GM18511 (cell line): ENCODE measurements at regions not wholly inside any gene's neighbourhood (a gene's known extent, or its start where the extent isn't known, plus 50 kb on each side); places are given as distances from the start of the nearest gene placed in this dataset.

Experiments
- ATAC-seq: cut with Tn5 transposase; IDR thresholded peaks from one replicate; pipeline ENCODE4 v1.9.1; 2021; ENCODE audit warnings: mild to moderate bottlenecking, moderate library complexity; ENCODE audit not compliant: unreplicated experiment

GRCh38 chr6:166014966-166015365 is 152.7 kb downstream of the TBXT start:
- ATAC-seq: no peak

GRCh38 chr6:166010136-166010960 is 157.3 kb downstream of the TBXT start:
- no peak for ATAC-seq

- no peak for ATAC-seq
These were observed 158.1 kb downstream of the TBXT start for GRCh38 chr6:166009385-166010031.

GRCh38 chr6:166008441-166009369 is 158.9 kb downstream of the TBXT start:
- no peak for ATAC-seq

GRCh38 chr6:166007349-166008263 is 160.0 kb downstream of the TBXT start:
- ATAC-seq: no peak

- ATAC-seq: no peak
These were observed 160.8 kb downstream of the TBXT start for GRCh38 chr6:166006900-166007301.

- no peak for ATAC-seq
These were observed 161.4 kb downstream of the TBXT start for GRCh38 chr6:166005944-166006899.

- no peak for ATAC-seq
These were observed 162.2 kb downstream of the TBXT start for GRCh38 chr6:166005401-166005943.

GRCh38 chr6:166004876-166005275 is 162.8 kb downstream of the TBXT start:
- ATAC-seq: no peak

- ATAC-seq: no peak
These were observed 163.2 kb downstream of the TBXT start for GRCh38 chr6:166004471-166004870.

GRCh38 chr6:166003569-166003968 is 164.1 kb downstream of the TBXT start:
- no peak for ATAC-seq

- ATAC-seq: no peak
These were observed 166.3 kb downstream of the TBXT start for GRCh38 chr6:166001359-166001758.

- no peak for ATAC-seq
These were observed 168.4 kb downstream of the TBXT start for GRCh38 chr6:165999279-165999678.

GRCh38 chr6:165998072-165998471 is 169.6 kb downstream of the TBXT start:
- ATAC-seq: no peak

- no peak for ATAC-seq
These were observed 176.3 kb downstream of the TBXT start for GRCh38 chr6:165991341-165991740.

GRCh38 chr6:165990216-165990615 is 177.4 kb downstream of the TBXT start:
- no peak for ATAC-seq

- ATAC-seq: no peak
These were observed 178.7 kb downstream of the TBXT start for GRCh38 chr6:165988757-165989456.

GRCh38 chr6:165988302-165988756 is 179.3 kb downstream of the TBXT start:
- no peak for ATAC-seq
